ENCODE measurements at regions not wholly inside any gene's neighbourhood (a gene's known extent, or its start where the extent isn't known, plus 50 kb on each side); places are given as distances from the start of the nearest gene placed in this dataset.

DNA sequence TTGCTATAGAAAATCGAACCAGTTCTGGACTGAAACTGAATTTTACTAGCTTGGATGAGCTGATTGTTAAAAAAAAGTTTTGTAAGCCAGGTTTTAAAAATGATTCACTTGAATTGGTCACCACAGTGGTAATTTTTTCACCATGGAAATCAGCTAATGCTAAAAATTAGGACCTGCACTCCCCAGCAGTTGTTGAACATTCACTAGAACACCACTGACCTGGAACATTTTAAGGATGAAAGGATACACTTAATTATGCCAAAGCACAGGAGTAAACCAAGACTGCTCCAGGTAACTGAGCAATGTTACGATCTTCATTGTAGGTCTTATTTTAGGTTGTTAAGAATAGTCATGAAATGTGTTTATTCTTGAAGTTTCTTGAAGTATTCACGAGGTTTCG lies 1342.6 kb upstream of the SPRY2 start:
- TF ChIP-seq, protein P1, sequence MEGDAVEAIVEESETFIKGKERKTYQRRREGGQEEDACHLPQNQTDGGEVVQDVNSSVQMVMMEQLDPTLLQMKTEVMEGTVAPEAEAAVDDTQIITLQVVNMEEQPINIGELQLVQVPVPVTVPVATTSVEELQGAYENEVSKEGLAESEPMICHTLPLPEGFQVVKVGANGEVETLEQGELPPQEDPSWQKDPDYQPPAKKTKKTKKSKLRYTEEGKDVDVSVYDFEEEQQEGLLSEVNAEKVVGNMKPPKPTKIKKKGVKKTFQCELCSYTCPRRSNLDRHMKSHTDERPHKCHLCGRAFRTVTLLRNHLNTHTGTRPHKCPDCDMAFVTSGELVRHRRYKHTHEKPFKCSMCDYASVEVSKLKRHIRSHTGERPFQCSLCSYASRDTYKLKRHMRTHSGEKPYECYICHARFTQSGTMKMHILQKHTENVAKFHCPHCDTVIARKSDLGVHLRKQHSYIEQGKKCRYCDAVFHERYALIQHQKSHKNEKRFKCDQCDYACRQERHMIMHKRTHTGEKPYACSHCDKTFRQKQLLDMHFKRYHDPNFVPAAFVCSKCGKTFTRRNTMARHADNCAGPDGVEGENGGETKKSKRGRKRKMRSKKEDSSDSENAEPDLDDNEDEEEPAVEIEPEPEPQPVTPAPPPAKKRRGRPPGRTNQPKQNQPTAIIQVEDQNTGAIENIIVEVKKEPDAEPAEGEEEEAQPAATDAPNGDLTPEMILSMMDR (IDR thresholded peaks at IDR 0.05): no peak
- DNase-seq (ENCODE audit: low spot score) (no peak), ATAC-seq (ENCODE audit: low FRiP score) (no peak)

DNA sequence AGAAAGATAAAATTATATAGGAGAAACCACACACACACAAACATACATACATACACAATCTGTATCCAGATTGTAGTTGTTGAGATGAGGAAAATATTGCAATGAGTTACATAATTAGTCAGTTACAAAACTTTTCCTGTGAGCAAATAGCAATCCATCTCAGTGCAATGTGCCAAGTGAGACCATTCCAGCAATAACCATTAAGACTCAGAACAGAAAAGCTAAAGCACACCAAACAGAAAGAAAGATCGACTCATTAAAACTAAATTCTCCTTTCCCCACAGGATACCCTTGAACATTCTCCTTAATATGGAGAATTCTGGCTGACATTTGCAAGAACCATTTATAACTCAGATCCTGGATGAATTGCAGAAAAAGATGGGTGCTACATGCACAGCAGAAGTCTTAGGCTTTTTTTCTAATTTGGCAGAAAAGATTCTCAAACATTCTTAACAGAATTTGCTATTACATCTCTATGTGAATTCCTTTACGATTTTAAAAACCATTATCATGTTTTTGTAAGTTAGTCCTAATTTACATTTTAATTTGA lies 1341.2 kb upstream of the SPRY2 start:
- no peak for ATAC-seq (ENCODE audit: low FRiP score)
- TF ChIP-seq, protein P1 (IDR thresholded peaks at IDR 0.05): no peak
- no peak for DNase-seq (ENCODE audit: low spot score)

DNA sequence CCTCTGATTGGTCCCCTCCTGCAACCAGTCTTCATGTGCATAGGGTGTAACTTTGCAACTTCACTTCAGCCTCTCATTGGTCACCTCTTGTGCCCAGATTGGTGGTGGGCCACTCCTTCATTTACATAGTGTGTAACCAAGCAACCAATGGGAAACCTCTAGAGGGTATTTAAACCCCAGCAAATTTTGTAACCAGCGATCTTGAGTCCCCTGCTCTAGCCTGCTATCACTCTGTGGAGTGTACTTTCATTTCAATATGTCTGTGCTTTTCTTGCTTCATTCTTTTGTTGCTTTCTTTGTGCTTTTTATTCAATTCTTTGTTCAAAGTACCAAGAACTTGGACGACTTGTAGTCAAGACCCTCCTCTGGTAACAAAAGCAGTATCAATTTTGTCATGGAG lies 1336.9 kb upstream of the SPRY2 start:
- DNase-seq (ENCODE audit: low spot score) (no peak), ATAC-seq (ENCODE audit: low FRiP score) (no peak)
- TF ChIP-seq, protein P1 (IDR thresholded peaks at IDR 0.05): no peak

DNA sequence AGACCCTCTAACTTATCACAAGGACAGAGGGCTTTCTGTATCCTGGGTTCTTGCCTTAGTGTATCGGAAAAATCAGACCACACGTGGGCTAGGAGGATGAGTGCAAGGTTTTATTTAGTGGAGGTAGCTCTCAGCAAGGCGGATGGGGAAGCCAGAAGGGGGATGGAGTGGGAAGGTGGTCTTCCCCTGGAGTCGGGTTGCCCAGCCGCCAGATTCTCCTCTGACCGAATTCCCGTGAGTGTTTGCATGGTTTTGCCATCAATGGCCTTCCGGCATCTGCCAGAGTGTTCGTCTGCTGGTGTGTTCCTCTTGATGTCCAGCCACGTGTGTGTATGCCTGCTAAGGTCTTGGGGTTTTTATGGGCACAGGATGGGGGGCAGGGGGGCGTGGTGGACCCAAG lies 1335.1 kb upstream of the SPRY2 start:
- no peak for ATAC-seq (ENCODE audit: low FRiP score)
- TF ChIP-seq, protein P1 (IDR thresholded peaks at IDR 0.05): no peak
- DNase-seq (ENCODE audit: low spot score): no peak

DNA sequence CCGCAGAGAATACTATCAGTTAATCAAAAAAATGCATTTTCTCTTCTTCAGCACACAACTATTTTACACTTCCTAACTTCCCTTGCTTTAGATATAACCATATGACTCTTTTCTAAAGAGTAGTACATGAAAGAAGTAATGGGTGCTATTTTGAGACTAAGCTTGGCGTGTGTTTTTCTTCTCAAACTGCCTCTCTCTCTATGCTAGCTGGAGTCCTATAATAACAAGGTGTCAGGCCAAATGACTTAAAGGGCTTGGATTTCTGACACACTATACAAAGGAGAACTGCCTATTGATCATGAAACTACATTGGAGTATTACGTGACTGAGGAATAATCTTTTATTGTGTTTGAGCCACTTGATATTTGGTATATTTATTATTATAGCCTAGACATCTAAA lies 1330.1 kb upstream of the SPRY2 start:
- DNase-seq (ENCODE audit: low spot score) (no peak), ATAC-seq (ENCODE audit: low FRiP score) (no peak)
- TF ChIP-seq, protein P1 (IDR thresholded peaks at IDR 0.05): no peak

DNA sequence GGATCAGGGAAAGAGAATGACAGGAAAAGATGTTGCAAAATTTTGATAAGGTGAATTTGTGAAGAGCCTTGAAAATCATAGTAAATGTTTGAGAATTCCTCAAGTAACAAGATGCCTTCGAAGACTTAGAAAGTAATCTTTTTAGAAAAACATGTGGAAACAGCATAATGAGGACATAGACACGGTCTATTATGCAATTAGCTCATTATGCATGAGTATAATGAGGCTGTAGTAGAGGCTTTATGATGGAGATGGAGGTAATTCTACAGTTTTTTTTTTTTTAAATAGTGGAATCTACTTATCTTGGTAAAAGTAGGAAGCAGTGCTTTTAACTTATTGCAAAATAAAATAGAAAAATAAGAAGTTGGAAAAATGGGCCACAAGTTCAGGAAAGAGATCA lies 1329.1 kb upstream of the SPRY2 start:
- ATAC-seq (ENCODE audit: low FRiP score) (no peak), DNase-seq (ENCODE audit: low spot score) (no peak)
- TF ChIP-seq, protein P1 (IDR thresholded peaks at IDR 0.05): no peak

DNA sequence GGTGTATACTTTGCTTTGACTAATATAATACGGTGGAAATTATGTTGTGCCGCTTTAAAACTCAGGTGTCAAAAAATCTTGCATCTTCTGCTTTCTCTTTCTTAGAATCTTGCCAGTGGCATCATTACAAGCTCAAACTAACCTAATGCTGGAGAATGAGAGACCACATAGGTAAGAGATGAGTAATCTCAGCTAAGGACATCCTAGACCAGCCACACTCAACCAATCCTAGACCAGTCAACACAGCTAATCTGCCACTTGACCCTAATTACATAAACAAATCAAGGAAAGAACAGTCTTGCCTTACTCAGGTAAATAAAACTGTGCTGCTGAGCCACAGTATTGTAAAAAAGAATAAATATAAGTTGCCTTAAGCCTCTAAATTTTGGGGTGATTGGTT lies 1323.9 kb upstream of the SPRY2 start:
- no peak for ATAC-seq (ENCODE audit: low FRiP score)
- TF ChIP-seq, protein P1 (IDR thresholded peaks at IDR 0.05): no peak
- no peak for DNase-seq (ENCODE audit: low spot score)

Measured in omental fat pad (tissue), 3 donors.